HG03108 (cell line): ENCODE measurements at regions not wholly inside any gene's neighbourhood (a gene's known extent, or its start where the extent isn't known, plus 50 kb on each side); places are given as distances from the start of the nearest gene placed in this dataset.
"Not testable (repeated sequence)": the region's sequence is repeated elsewhere in the genome, so short reads cannot be mapped to it uniquely, and the experiment has no call there.

Source experiments
- ATAC-seq: cut with Tn5 transposase; IDR thresholded peaks from one replicate; pipeline ENCODE4 v1.9.1; 2021; ENCODE audit warnings: moderate library complexity; ENCODE audit not compliant: unreplicated experiment

DNA sequence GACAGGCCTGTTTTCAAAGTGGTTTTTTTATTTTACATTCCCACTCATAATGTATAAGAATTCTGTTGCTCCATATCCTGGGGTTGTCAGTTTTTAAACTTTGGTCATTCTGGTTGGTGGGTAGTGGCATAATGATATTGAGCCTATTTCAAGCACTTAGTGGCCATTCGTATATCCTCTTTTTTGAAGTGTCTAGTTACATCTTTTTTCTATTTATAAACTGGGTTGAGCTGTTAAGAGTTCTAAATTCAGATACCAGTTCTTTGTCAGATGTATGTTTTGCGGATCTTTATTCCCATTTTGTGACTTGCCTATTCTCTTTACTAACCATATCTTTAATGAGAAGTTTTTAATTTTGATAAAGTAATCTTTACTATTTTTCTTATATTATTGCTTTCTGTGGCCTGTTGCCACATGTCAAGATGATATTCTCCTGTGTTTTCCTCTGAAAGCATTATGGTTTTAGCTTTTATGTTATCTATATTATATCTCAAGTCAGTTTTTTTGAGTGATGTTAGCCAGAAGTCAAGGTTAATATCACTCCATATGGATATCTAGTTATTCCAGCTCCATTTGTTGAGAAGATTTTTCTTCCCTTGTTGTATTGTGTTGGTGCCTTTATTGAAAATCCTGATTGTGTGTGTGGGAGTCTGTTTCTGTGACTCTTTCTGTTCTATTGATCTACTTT is 110.9 kb downstream of the FHIP1A start:
- ATAC-seq: no peak

DNA sequence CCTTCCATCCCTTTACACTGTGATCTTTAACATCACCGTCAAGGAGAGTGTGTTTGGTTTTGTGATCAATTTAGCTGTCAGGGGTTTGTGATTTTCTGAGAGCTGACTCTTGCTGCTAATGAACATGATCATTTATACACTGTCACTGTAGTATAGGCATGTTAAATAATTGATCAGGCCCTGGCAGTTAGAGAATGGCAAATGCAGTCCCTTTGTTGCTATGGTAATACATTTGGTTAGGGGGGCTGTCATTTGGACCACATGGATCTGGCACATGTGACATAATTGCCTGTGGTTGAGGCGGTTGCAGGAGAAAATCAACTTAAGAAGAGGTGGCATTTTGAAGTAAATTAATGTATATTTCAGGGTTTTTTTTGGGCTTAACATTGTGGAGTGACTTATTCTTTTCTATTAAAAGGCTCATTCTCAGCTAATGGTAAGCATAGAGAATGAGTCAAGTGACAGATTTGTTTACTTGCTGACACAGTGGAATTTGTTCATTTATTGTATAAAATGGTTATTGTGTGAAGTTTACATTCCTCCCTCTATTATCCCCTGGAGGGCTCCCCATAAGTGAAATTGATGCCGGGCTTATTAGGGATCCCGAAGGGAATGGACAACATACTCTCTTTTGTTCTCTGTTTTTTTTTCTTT is 114.0 kb downstream of the FHIP1A start:
- ATAC-seq: no peak

DNA sequence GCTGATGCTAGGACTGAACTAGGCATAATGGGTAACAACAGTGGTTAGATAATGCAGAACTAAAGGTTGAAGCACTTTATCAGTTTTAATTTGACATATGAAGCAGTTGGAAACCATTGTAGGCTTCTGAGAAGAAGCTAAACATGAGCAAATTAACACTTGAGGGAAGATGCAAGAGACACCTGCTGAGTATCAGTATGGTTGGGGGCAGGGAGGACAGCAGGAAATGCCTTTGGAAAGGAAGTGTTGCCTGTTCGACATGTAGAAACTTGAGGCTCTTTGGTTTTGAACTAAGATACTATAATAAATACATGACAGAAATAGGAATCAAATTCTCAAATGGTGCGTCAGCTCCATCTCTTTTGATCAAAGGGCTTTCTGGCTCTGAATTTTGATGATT is 115.6 kb downstream of the FHIP1A start:
- ATAC-seq: no peak

DNA sequence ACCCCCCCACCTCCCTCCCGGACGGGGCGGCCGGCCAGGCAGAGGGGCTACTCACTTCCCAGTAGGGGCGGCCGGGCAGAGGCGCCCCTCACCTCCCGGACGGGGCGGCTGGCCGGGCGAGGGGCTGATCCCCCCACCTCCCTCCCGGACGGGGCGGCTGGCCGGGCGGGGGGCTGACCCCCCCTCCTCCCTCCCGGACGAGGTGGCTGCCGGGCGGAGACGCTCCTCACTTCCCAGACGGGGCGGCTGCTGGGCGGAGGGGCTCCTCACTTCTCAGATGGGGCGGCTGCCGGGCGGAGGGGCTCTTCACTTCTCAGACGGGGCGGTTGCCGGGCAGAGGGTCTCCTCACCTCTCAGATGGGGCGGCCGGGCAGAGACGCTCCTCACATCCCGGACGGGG is 117.5 kb downstream of the FHIP1A start:
- not testable (repeated sequence) for ATAC-seq

DNA sequence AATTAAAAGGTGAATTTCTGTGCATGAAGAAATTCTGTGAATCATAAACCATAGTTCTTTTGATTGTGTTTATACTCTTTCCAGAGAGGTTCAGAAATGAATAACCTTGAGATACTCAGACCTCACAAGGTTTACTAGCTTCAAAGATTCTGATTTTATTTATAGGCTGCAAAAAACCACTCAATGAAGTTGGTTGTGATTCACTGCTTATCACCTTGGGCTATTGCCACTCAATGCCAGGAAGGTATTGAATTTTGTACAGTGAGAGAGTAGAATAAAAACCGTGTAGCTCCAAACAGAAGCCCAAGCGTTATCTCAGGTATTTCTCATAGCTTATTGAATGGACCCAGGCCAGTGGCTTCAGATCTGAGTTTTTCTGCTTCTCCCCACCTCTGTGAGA is 118.7 kb downstream of the FHIP1A start:
- ATAC-seq: no peak

DNA sequence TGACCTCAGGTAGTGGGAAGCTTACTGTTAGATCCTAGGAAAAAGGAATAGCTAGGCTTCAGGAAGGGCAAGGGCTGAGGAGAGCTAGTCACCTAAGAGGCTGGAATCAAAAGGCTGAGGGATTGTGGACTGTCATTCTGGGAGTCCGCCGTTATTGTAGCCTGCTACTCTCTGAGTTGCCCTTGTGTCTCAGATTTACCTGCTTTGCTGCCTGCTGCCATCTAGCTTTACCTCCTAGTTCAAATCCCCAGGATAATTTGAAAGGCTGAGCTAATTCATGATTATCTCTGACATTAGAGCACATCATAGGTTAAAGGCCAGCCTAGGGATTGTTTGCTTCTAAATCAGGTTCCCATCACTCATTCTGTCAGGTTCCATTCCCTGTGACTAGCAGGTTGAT is 120.2 kb downstream of the FHIP1A start:
- no peak for ATAC-seq

DNA sequence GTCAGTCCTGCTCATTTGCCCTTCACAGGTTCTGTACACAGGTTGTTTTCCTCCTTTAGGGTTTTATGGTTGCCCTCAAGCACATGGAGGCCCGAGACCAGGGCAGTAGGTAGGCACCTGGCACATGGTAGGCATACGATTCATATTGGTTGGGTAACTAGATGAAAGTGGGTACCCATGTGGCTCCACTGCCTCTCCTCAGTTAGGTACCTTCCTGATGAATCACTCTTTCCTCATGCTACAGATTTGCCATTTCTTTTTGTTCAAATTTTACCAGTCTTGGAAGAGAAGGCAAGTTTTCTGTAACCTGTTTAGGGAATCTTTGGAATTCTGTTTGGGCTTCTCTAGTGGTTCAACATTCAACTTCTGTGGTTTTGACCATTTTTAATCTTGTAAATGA is 121.3 kb downstream of the FHIP1A start:
- no peak for ATAC-seq

DNA sequence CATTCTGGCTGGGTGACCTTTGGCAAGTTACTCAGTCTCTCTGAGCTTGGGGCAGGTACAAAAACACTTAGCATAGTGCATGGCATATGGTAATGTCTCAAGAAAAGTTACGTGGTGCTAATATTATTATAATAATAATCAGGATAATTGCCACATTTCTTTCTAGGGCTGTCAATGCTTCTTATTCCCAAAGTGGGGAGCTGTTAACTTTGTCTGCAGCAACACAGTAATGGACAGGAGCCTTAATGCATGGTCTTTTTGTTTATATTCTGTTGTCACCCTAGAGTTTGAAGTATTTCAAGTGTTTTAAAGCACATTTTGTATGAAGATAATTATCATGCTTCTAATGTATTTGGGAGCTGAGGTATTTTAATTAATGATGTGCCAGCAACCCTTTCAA is 121.8 kb downstream of the FHIP1A start:
- no peak for ATAC-seq

DNA sequence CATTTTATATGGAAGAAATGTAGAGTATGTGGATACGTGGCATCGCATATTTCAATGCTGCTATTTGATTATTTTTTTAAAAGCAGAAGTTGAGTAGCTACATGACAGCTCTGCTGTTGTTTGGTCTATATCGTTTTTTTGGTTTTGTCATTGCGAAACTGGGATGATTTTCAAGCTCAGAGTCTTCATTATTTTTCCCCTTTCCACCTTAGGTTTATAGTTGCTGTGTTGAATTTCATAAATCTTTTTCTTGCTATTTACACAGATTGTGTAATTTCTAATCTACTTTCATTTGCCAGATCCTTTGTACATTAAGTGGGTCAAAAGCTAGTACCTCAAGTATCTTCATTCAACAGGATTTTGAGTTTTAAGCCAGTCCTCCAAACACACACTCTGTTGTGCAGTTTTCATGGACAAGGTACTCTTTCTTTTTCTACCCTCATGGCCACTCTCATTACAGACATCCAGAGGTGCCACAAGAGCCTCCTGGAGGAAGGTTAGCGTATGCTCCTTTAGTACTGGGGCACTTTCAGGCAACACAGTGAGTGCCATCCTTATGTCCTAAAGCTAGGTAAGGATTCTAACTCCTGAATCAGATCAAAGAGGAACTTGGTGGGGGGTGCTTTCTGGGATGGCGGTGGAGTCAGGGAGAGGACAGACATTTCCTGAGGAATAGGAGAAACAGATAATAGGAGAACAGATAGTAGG is 123.2 kb downstream of the FHIP1A start:
- no peak for ATAC-seq

DNA sequence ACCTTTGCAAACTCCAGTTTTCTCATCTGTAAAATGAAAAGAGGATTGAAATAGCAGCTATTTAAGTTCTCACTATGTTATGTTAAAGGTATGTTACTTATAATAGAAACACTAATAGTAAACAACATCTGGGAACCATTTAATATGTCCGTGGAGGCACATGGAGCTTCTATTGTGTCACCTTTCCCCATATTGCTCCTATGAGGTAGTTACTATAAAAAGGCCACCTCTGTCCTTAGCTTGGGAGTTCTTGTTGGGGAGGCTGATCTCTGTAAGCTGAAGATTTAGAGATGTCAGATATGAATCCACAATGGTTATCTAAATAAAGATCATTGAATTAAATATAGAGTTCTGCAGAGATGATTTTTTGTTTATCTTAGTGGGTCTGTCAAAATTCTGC is 125.2 kb downstream of the FHIP1A start:
- ATAC-seq: no peak

DNA sequence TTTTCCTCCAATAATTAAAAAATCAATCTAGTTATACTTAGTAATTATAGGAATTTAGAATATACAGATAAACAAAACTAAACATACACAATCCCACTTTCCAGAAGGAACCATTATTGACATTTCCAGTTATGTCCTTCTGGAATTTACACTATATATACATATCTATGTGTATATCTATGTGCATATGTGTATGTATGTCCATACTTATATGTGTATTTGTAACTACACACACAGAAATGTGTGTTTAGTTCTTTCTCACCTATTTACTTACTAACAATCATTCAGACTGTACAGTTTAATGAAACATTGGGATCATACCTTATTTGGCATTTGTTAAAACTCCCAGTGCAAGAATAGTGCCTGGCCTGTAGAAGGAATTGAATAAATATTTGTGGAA is 126.4 kb downstream of the FHIP1A start:
- ATAC-seq: no peak

DNA sequence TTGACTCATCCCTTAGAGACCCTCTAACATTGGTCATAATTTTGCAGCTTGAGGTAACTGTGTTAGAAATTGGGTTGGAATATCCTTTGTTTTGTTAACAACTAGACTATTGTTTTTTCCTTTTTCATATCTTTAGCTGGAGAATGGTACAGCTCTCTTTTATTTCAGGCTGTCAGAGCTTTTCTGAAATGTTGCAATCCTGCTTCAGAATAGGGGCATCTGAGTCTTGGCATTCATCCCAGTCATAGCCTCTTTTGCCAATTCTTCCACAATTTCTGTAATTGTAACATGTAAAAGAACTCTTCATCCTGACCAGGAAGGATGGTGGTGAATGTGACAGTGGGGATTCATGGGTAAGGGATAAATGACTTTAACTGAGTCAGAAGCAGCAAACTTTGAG is 128.7 kb downstream of the FHIP1A start:
- no peak for ATAC-seq

DNA sequence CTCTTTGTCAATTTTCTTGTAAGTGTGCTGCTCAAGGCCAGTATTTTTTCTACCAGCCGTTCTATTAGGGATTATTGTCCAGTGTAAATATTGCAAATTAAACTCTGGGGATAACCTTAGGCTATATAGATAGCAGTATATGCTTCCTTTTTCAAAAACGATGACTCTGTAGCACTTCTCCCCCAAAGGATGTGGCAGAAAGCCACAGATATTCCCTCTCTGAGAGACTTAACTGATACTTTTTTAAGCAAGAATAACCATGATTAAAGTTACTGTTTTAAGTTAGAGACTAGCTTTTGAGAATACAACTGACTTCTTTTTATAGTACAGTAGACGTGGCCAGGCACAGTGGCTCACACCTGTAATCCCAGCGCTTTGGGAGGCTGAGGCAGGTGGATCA is 130.0 kb downstream of the FHIP1A start:
- no peak for ATAC-seq

DNA sequence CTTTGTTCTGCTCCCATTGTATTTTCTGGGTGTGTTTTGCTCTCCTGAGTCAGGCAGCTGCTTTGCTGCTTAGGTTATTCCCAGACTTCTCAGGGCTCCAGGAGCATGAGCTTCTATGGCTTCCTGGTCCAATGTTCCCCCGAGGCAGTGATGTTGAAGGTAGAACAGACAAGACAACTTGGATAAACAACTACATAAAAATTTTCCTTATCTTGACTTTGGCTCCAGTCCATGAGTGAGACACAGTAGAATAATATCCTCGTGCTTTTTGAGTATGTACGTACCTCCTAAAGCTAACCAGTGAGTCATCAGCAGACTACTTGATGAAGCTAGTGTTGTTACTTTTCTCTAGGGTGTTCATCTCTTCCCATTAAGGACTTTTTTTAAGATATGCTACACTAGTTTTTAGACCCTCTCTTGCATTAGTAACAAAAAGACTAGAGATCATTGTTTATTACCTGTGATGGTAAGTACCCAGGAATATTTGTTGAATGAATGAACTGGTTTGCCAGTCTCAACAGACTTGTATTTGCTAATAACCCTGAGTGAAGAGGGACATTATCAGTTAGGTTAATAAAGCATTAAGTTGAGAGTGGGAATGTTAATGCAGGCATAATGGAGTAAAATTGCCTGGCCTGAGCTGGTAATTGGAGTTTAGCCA is 131.9 kb downstream of the FHIP1A start:
- no peak for ATAC-seq

DNA sequence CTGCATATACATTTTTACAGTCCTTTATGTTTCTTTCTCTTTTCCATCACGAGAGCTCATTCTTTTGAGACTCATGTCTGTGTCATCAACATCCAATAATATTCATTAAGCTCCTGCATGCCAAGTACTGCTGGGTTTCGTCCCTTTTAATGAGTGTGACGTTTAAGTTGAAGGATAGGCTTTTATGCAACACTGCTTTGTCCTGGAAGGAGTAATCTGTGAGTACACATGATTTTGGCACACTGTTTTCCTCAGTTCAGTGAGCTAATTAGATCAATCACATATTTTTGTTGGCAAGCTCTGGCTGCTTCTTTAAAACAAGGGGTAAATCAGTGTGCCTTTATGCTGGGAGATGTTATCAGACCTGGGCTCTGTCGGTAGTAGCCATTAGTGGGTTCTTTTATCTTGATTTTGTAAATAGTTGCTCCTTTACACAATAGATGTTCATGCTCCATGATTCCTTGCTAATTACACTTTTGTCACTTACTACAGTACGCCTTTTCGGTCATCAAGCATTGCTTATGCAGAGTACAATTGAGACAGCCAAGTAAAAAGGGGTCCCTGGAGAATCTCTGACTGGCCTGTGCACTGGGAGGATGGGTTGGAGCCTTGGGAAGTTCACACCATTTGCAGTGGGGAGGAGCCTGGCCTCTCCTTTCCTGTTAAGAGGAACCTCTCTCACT is 132.6 kb downstream of the FHIP1A start:
- ATAC-seq: no peak

DNA sequence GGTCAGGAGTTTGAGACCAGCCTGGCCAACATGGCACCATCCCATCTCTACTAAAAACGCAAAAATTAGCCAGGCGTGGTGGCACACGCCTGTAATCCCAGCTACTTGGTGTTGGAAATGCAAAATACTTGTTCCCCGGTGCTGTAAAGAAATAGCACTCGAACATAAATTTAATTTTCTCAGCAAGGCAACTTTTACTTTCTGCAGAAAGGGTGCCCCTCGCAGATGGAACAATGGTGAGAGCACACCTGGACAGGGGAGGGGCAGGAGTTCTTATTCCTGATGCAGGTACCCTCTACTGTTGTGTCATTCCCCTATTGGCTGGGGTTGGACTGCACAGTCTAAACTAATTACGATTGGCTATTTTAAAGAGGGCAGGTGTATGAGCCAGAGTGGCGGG is 139.7 kb downstream of the FHIP1A start:
- no peak for ATAC-seq

DNA sequence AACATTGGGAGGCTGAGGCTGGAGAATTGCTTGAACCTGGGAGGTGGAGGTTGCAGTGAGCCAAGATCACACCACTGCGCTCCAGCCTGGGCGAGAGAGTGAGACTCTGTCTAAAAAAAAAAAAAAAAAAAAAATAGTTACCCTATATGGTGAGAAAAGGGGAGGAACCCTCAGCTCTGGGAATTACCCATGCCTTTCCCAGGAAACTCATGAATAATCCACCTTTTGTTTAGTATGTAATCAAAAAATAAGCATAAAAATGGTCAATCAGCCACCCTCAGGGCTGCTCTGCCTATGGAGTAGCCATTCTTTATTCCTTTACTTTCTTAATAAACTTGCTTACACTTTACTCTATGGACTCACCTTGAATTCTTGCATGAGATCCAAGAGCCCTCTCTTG is 140.4 kb downstream of the FHIP1A start:
- not testable (repeated sequence) for ATAC-seq

DNA sequence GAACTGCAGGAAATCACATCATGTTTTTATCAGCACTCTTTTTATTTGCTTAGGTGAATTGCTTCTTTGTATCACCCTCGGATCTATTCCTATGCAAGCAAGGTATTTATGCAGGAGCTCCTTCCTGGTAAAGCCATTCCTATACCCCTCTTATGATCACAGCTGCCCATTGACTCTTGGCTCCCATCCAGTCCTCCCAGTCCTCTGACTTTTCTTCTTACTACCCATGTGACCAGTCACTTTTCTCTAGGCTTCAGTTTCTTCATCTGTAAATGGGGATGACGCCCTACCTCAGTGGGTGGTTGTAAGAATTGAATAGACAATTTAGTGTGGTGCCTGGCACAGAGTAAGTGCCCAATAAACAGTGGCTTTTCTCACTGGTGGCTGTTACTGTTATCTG is 144.9 kb downstream of the FHIP1A start:
- ATAC-seq: no peak

DNA sequence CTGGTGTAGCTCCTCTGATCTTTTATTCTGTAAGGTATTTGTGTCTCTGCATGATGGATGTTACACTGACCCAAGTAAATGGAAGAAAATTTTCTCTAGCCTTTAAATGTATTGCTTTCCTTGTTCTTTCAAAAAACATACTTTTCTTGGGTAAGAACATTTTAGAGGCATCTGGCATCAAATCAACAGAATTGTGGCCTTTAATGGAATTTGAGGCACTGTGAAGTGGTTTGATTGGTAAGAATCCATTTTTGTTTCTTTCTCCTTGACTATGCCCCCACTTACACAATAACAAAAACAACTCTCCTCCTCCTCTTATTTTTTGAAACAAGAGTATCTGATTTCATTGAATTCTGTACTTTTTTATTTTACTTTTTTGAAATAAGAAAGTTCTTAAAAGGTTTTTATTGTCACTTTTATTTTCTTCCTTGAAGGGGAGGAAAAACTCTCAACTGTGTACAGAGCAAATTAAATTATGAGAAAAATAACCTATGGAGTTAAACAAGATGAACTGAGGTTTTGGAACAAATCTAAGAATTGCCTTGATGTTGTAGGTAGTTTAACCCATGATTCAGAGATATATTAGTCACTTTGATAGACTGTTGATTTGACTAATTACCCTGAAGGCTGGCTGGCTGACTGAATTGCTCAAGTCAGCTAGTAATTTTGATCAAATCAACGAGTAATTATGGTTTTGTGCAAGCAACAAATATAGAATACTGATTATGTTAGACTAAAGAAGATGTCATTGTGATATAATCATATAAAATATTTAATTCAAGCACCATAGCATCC is 146.4 kb downstream of the FHIP1A start:
- no peak for ATAC-seq

DNA sequence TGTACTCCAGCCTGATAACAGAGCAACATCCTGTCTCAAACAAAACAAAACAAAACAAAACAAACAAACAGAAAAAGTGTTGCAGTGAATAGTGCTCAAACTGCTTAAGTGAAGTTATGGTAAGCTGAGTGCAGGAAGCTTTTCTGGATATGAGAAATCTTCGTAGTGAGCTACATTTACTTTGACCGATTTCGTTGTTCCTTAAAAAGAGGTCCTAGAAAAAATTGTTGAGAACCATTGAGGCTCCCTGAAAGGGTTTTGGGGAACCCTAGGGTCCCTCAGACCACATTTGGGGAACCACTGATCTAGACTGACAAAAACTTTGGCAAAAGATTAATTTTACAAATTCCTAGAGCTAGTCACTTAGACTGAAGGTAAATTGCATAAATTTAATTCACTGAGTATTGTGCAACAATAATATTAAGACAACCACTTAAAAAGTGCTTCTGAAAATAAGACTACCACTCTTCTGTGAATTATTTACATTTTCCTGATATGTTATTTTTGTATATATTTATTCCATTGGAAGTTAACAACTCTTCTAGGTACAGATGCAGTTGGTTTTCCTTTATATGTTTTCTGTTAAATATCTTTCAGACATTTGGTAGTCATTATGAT is 149.6 kb downstream of the FHIP1A start:
- no peak for ATAC-seq
